ENCODE measurements at regions not wholly inside any gene's neighbourhood (a gene's known extent, or its start where the extent isn't known, plus 50 kb on each side); places are given as distances from the start of the nearest gene placed in this dataset.
"Not testable (repeated sequence)": the region's sequence is repeated elsewhere in the genome, so short reads cannot be mapped to it uniquely, and the experiment has no call there.

DNA sequence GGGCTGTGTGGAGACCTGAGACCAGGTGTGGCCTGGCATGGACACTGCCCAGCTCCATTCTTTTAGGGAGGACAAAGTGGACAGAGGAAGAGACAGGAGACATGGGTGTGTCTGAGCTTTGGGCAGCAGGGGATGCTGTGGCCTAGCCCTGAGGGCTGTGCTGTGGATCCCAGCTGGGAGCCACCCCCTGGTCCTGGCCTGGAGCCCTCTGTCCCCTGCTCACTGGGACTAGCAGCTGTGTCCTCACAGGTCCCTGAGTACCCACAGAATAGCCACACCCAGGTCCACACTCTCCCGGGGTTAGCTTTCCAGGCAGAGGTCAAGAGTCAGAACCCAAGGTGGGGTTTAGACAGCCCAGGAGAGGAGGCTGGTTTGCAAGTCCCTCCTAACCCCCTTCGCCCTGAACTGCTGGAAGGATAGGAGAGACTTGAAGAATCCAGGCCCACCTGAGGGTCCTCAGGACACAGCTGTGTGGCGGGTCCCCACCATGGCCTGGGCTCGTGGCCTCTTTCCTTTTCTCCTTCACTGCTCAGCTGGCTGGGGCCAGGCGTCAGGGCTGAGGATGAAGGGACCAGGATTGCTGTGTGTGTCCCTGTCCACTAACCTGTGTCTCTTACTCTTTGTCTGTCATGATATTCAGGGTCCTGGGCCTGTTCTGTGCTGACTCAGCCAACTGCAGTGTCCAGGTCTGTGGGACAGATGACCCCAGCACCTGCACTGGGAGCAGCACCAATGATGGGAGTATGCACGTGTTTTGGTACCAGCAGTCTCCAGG is 78.5 kb upstream of the VPREB1 start:
- Mint-ChIP-seq H3K9me3 (ENCODE audit: unreplicated experiment) (no peaks in the 10 kb centered on the region), H3K36me3 (ENCODE audit: insufficient read depth, unreplicated experiment) (peaks cover 12% of the 10 kb centered on the region), H3K27ac (ENCODE audit: unreplicated experiment) (no peak overlapping the region), H3K4me1 (ENCODE audit: low read depth, unreplicated experiment) (no peaks in the 10 kb centered on the region), H3K27me3 (ENCODE audit: insufficient read depth, unreplicated experiment) (peaks cover 2% of the 10 kb centered on the region), H3K4me3 (ENCODE audit: unreplicated experiment) (no peak overlapping the region)
- H3K4me3 ChIP-seq (ENCODE audit: low read depth, low read length): no peak overlapping the region
- no peaks in the 10 kb centered on the region; the same call in 1 of the 2 replicates for H3K9me3 ChIP-seq
- intact Hi-C loops (cut with micrococcal nuclease; ENCODE audit: unreplicated experiment): no loop called here
- no TSS peak for BruUV-seq (replicated peaks)
- POLR2A ChIA-PET: no interaction called here
- H3K36me3 ChIP-seq (ENCODE audit: control insufficient read depth, insufficient read depth, low read length): no peaks in the 10 kb centered on the region
- no peak for DNase-seq
- no peaks in the 10 kb centered on the region for H3K4me1 ChIP-seq
- H3K27me3 ChIP-seq (replicated peaks; ENCODE audit: control insufficient read depth, insufficient read depth, low read length): no peaks in the 10 kb centered on the region
- CTCF ChIA-PET: interaction anchor here (0.7 kb wide), 1 partner anchor 11 kb away, joined by 3 read pairs; no protein-coding TSS in a partner anchor
- TF ChIP-seq, protein P1, sequence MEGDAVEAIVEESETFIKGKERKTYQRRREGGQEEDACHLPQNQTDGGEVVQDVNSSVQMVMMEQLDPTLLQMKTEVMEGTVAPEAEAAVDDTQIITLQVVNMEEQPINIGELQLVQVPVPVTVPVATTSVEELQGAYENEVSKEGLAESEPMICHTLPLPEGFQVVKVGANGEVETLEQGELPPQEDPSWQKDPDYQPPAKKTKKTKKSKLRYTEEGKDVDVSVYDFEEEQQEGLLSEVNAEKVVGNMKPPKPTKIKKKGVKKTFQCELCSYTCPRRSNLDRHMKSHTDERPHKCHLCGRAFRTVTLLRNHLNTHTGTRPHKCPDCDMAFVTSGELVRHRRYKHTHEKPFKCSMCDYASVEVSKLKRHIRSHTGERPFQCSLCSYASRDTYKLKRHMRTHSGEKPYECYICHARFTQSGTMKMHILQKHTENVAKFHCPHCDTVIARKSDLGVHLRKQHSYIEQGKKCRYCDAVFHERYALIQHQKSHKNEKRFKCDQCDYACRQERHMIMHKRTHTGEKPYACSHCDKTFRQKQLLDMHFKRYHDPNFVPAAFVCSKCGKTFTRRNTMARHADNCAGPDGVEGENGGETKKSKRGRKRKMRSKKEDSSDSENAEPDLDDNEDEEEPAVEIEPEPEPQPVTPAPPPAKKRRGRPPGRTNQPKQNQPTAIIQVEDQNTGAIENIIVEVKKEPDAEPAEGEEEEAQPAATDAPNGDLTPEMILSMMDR (IDR thresholded peaks at IDR 0.05; ENCODE audit: insufficient read depth in 1 of 2, low read depth in 1 of 2, low read length in 1 of 2, severe bottlenecking in 1 of 2, unreplicated experiment in 1 of 2): no peak

DNA sequence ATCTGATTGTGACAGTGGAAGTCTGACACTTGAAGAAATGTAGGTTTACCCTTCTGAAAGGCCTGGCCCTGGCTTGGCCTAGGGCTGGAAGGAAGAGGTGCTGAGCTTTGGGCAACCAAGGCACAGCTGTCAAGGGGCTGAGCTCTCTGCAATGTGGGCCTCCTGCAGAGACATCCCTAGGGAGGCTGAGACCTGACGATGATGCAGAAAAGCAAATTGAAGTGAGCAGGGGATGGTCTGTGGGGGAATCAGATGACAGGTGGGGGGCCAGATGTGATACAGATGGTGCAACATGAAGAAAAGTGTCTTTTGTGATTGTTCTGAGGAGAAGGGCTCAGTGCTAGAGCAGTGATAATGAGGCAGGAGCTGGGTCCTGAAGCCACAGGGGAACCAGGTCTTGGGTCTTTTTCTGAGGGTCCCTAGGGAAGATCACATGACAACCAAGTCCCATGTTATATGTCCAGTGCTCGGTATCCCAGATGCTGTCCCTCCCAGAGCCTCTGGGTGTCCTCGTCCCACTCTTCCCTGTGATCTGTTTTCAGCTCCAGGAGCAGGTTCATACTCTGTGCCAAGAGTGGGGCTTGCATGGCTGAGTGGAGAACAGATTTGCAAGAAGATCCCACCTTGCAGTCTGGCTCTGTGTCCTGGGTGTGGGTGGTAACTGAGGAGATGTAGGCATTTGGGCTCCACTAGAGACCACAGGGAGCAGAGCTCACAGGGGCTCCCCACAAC is 79.9 kb upstream of the VPREB1 start:
- Mint-ChIP-seq H3K4me3 (ENCODE audit: unreplicated experiment) (no peak overlapping the region), H3K27ac (ENCODE audit: unreplicated experiment) (no peak overlapping the region), H3K9me3 (ENCODE audit: unreplicated experiment) (no peaks in the 10 kb centered on the region), H3K4me1 (ENCODE audit: low read depth, unreplicated experiment) (no peaks in the 10 kb centered on the region), H3K36me3 (ENCODE audit: insufficient read depth, unreplicated experiment) (peaks cover 12% of the 10 kb centered on the region), H3K27me3 (ENCODE audit: insufficient read depth, unreplicated experiment) (peaks cover 3% of the 10 kb centered on the region)
- intact Hi-C loops (cut with micrococcal nuclease; ENCODE audit: unreplicated experiment): no loop called here
- no peaks in the 10 kb centered on the region; the same call in 1 of the 2 replicates for H3K9me3 ChIP-seq
- H3K4me1 ChIP-seq: no peaks in the 10 kb centered on the region
- ChIA-PET POLR2A (no interaction called here), CTCF (no interaction called here)
- TF ChIP-seq, protein P1 (IDR thresholded peaks at IDR 0.05; ENCODE audit: insufficient read depth in 1 of 2, low read depth in 1 of 2, low read length in 1 of 2, severe bottlenecking in 1 of 2, unreplicated experiment in 1 of 2): peak in 1 of 2 experiments; percentile 5
- DNase-seq: no peak
- no peak overlapping the region for H3K4me3 ChIP-seq (ENCODE audit: low read depth, low read length)
- no peaks in the 10 kb centered on the region for H3K27me3 ChIP-seq (replicated peaks; ENCODE audit: control insufficient read depth, insufficient read depth, low read length)
- H3K36me3 ChIP-seq (ENCODE audit: control insufficient read depth, insufficient read depth, low read length): no peaks in the 10 kb centered on the region
- no TSS peak for BruUV-seq (replicated peaks)

DNA sequence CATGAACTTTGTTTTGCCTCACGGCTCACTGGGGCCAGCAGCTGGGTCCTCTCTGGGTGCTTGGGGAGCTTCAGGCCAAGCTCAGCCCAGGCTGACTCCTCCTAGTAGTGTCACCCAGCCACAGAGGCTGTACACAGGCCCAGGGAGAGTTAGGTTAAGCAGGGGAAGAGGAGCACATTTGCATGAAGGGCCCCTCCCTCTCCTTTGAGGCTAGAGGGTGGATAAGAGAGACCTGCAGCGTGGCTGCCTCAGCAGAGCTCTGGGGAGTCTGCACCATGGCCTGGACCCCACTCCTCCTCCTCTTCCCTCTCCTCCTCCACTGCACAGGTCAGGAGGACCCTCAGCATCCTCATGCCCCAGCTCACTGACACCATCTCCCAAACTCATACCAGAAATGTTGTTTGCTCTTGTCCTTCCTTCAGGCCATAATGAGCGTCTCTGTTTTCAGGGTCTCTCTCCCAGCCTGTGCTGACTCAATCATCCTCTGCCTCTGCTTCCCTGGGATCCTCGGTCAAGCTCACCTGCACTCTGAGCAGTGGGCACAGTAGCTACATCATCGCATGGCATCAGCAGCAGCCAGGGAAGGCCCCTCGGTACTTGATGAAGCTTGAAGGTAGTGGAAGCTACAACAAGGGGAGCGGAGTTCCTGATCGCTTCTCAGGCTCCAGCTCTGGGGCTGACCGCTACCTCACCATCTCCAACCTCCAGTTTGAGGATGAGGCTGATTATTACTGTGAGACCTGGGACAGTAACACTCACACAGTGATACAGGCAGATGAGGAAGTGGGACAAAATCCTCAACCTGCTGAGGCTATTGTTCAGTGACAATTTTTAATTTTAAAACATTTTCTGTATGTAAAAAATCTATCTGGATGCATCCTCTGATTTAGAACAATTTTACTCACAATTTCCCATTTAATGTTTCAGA is 82.4 kb upstream of the VPREB1 start:
- no peaks in the 10 kb centered on the region for H3K4me1 Mint-ChIP-seq (ENCODE audit: low read depth, unreplicated experiment)
- CTCF ChIA-PET: no interaction called here
- DNase-seq: no peak
- no peaks in the 10 kb centered on the region for H3K36me3 ChIP-seq (ENCODE audit: control insufficient read depth, insufficient read depth, low read length)
- H3K9me3 ChIP-seq: no peaks in the 10 kb centered on the region
- no peak overlapping the region for H3K4me3 ChIP-seq (ENCODE audit: low read depth, low read length)
- TF ChIP-seq, protein P1 (IDR thresholded peaks at IDR 0.05; ENCODE audit: insufficient read depth in 1 of 2, low read depth in 1 of 2, low read length in 1 of 2, severe bottlenecking in 1 of 2, unreplicated experiment in 1 of 2): no peak
- H3K4me1 ChIP-seq: no peaks in the 10 kb centered on the region
- H3K36me3 Mint-ChIP-seq (ENCODE audit: insufficient read depth, unreplicated experiment): peaks cover under 1% of the 10 kb centered on the region
- no peaks in the 10 kb centered on the region for H3K27me3 ChIP-seq (replicated peaks; ENCODE audit: control insufficient read depth, insufficient read depth, low read length)
- no TSS peak for BruUV-seq (replicated peaks)
- intact Hi-C loops (cut with micrococcal nuclease; ENCODE audit: unreplicated experiment): no loop called here
- H3K9me3 Mint-ChIP-seq (ENCODE audit: unreplicated experiment): no peaks in the 10 kb centered on the region
- H3K27ac Mint-ChIP-seq (ENCODE audit: unreplicated experiment): no peak overlapping the region
- H3K4me3 Mint-ChIP-seq (ENCODE audit: unreplicated experiment): no peak overlapping the region
- peaks cover 8% of the 10 kb centered on the region for H3K27me3 Mint-ChIP-seq (ENCODE audit: insufficient read depth, unreplicated experiment)
- POLR2A ChIA-PET: no interaction called here

DNA sequence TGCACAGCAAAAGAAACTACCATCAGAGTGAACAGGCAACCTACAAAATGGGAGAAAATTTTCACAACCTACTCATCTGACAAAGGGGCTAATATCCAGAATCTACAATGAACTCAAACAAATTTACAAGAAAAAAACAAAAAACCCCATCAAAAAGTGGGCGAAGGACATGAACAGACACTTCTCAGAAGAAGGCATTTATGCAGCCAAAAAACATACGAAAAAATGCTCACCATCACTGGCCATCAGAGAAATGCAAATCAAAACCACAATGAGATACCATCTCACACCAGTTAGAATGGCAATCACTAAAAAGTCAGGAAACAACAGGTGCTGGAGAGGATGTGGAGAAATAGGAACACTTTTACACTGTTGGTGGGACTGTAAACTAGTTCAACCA is 83.8 kb upstream of the VPREB1 start:
- H3K36me3 ChIP-seq (ENCODE audit: control insufficient read depth, insufficient read depth, low read length); DNase-seq; POLR2A ChIA-PET; CTCF ChIA-PET; H3K4me1 ChIP-seq; H3K27me3 ChIP-seq (replicated peaks; ENCODE audit: control insufficient read depth, insufficient read depth, low read length); H3K27ac Mint-ChIP-seq (ENCODE audit: unreplicated experiment); H3K9me3 ChIP-seq; H3K4me3 ChIP-seq (ENCODE audit: low read depth, low read length); H3K4me1 Mint-ChIP-seq (ENCODE audit: low read depth, unreplicated experiment); H3K9me3 Mint-ChIP-seq (ENCODE audit: unreplicated experiment); H3K36me3 Mint-ChIP-seq (ENCODE audit: insufficient read depth, unreplicated experiment); intact Hi-C loops (cut with micrococcal nuclease; ENCODE audit: unreplicated experiment); BruUV-seq (replicated peaks); H3K27me3 Mint-ChIP-seq (ENCODE audit: insufficient read depth, unreplicated experiment); H3K4me3 Mint-ChIP-seq (ENCODE audit: unreplicated experiment): not testable (repeated sequence)

Data from Caco-2 (cell line).